HepG2 (cell line): ENCODE measurements at regions not wholly inside any gene's neighbourhood (a gene's known extent, or its start where the extent isn't known, plus 50 kb on each side); places are given as distances from the start of the nearest gene placed in this dataset.

Experiments used
- ARID2 ChIP-seq: sonication (generic); formaldehyde crosslinking; IDR thresholded peaks from 2 replicates; pipeline ENCODE4 v1.8.1; 2022; ENCODE audit warnings: mild to moderate bottlenecking, missing genetic modification reagents, borderline replicate concordance
- ARNT ChIP-seq: fragments of 450-650 bp; IDR thresholded peaks from 2 replicates; pipeline ENCODE4 v1.6.1; 2017
- ATF7 ChIP-seq, 2 experiments: fragments of 450-650 bp in 1 of 2; sonication (generic) in 1 of 2; formaldehyde crosslinking in 1 of 2; IDR thresholded peaks; 2 replicates each; pipeline versions ENCODE4 v1.4.0 to v1.6.1; 2016 to 2020; ENCODE audit warnings: antibody characterized with exemption in 1 of 2, mild to moderate bottlenecking in 1 of 2, missing genetic modification reagents in 1 of 2
- CHD4 ChIP-seq: fragments of 200-600 bp; sonication (generic); IDR thresholded peaks from 2 replicates; pipeline ENCODE4 v1.7.0; 2017; ENCODE audit warnings: mild to moderate bottlenecking, low read length, borderline replicate concordance
- FOXA1 ChIP-seq, 2 experiments: fragments of 450-650 bp in 1 of 2; sonication (generic) in 1 of 2; formaldehyde crosslinking in 1 of 2; IDR thresholded peaks; 2 replicates each; pipeline versions ENCODE4 v1.4.0 to v1.6.1; 2016 to 2020; ENCODE audit warnings: missing genetic modification reagents in 1 of 2
- MED8 ChIP-seq: sonication (generic); formaldehyde crosslinking; IDR thresholded peaks from 2 replicates; pipeline ENCODE4 v1.8.1; 2023; ENCODE audit warnings: mild to moderate bottlenecking, missing genetic modification reagents; ENCODE audit not compliant: insufficient replicate concordance
- MTA3 ChIP-seq: sonication (generic); formaldehyde crosslinking; IDR thresholded peaks from 2 replicates; pipeline ENCODE4 v1.4.0; 2020; ENCODE audit warnings: missing genetic modification reagents
- NFKBIZ ChIP-seq: IDR thresholded peaks from 2 replicates; pipeline ENCODE4 v1.6.1; 2018; ENCODE audit warnings: missing genetic modification reagents, missing compliant biosample characterization
- RERE ChIP-seq: IDR thresholded peaks from 2 replicates; pipeline ENCODE4 v1.6.1; 2016; ENCODE audit warnings: low read depth, missing genetic modification reagents, missing compliant biosample characterization
- SUZ12 ChIP-seq: fragments of 150-350 bp; IDR thresholded peaks from 2 replicates; pipeline ENCODE4 v1.6.1; 2014; ENCODE audit warnings: low read depth, low read length
- TCF7 ChIP-seq: sonication (generic); IDR thresholded peaks from 2 replicates; pipeline ENCODE4 v1.6.1; 2016; ENCODE audit warnings: antibody characterized with exemption, low read depth
- TP53 ChIP-seq: sonication (generic); formaldehyde crosslinking; conservative IDR thresholded peaks from 2 replicates; pipeline ENCODE4 v1.4.0; 2020; ENCODE audit warnings: missing genetic modification reagents
- ZNF121 ChIP-seq: sonication (generic); formaldehyde crosslinking; IDR thresholded peaks from 2 replicates; pipeline ENCODE4 v1.5.0; 2020; ENCODE audit warnings: mild to moderate bottlenecking, missing genetic modification reagents
- ZNF160 ChIP-seq: sonication (generic); formaldehyde crosslinking; IDR thresholded peaks from 2 replicates; pipeline ENCODE4 v1.8.0; 2022; ENCODE audit warnings: mild to moderate bottlenecking, inconsistent platforms, missing genetic modification reagents
- ZNF557 ChIP-seq: sonication (generic); formaldehyde crosslinking; IDR thresholded peaks from 2 replicates; pipeline ENCODE4 v1.4.0; 2020; ENCODE audit warnings: missing genetic modification reagents
- ZNF567 ChIP-seq: sonication (generic); formaldehyde crosslinking; IDR thresholded peaks from 2 replicates; pipeline ENCODE4 v1.8.1; 2023; ENCODE audit warnings: mild to moderate bottlenecking, missing genetic modification reagents, borderline replicate concordance
- ZNF724P ChIP-seq: sonication (generic); formaldehyde crosslinking; IDR thresholded peaks from 2 replicates; pipeline ENCODE4 v1.8.0; 2022; ENCODE audit warnings: missing genetic modification reagents, borderline replicate concordance
- ZNF775 ChIP-seq: sonication (generic); formaldehyde crosslinking; IDR thresholded peaks from 2 replicates; pipeline ENCODE4 v1.4.0; 2020; ENCODE audit warnings: missing genetic modification reagents, mild to moderate bottlenecking, moderate library complexity, borderline replicate concordance
- ZNF816 ChIP-seq: sonication (generic); formaldehyde crosslinking; IDR thresholded peaks from 2 replicates; pipeline ENCODE4 v1.8.0; 2022; ENCODE audit warnings: missing genetic modification reagents, mild to moderate bottlenecking, borderline replicate concordance
- TF ChIP-seq, protein P1 (sequence below): sonication (generic); formaldehyde crosslinking; IDR thresholded peaks from 2 replicates; pipeline ENCODE4 v1.5.0; 2020; ENCODE audit warnings: missing genetic modification reagents
- TF ChIP-seq, protein P2 (sequence below): sonication (generic); formaldehyde crosslinking; IDR thresholded peaks from 2 replicates; pipeline ENCODE4 v1.5.0; 2020; ENCODE audit warnings: mild to moderate bottlenecking, missing genetic modification reagents, borderline replicate concordance

DNA sequence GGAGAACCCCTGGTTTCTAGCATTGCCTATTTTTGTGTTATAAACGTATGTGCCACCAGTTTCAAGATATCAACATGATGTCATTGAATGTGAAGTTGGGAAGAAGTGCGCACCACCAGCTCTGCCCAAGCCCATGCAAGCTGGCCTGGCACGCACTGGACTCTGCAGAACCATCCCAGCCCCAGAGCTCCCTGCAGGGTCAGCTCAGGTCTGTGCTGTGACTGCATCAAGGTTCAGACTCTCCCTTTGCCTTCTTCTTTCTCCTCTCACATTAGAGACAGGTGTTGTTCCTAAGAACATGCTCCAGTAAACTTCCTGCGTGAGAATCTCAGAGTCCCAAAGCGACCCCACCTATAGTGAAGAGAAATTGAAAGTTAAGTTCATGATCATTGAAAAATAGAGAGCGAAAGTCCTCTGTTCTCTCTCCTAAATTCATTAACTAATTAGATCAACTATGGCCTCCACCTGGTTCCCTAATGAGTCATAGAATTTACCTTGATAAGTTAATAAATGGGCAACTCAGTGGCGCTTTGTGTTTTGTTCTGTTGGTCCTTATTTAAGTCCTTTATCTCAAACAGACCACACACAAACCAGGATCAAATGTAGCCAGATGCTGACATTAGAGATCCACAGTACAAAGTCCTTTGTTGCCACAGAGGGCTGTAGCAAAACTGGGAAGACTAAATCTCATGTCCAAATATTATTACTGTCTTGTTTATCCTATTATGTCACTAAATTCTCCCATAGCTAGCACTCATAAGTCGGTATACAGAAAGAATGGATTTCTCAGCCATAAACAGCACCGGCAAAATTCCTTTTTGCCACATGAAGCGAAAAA lies 432.3 kb downstream of the STK39 start (continued):
- peak; percentile 83; the same call in 1 of the 2 replicates for TF ChIP-seq RERE
- no peak for TF ChIP-seq ZNF724P
- no peak for TF ChIP-seq MTA3 (CRISPR knock-in tag)
- peak; percentile 98 for TF ChIP-seq ZNF775 (CRISPR knock-in tag)
- TF ChIP-seq, protein P1, sequence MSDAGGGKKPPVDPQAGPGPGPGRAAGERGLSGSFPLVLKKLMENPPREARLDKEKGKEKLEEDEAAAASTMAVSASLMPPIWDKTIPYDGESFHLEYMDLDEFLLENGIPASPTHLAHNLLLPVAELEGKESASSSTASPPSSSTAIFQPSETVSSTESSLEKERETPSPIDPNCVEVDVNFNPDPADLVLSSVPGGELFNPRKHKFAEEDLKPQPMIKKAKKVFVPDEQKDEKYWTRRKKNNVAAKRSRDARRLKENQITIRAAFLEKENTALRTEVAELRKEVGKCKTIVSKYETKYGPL (CRISPR knock-in tag), result 0 out of 2 replicates have a peak, but pooled peaks have one; percentile 43
- TF ChIP-seq TCF7, result peak; percentile 95
- TF ChIP-seq ZNF160, result 0 out of 2 replicates have a peak, but pooled peaks have one; percentile 48
- peak; percentile 96; the same call in 1 of the 2 replicates for TF ChIP-seq CHD4
- no peak; the same call in 1 of the 2 replicates for TF ChIP-seq ZNF567 (CRISPR knock-in tag)
- no peak for TF ChIP-seq ARNT
- TF ChIP-seq NFKBIZ (CRISPR knock-in tag), result peak; percentile 93
- peak; percentile 92 for TF ChIP-seq MED8 (CRISPR knock-in tag)
- peak; percentile 81; the same call in 1 of the 2 replicates for TF ChIP-seq ZNF816 (CRISPR knock-in tag)
- TF ChIP-seq ARID2 (CRISPR knock-in tag), result peak; percentile 87
- TF ChIP-seq TP53 (CRISPR knock-in tag), result peak; percentile 78
- no peak for TF ChIP-seq SUZ12
- TF ChIP-seq FOXA1 (IDR thresholded peaks at IDR 0.05), result peak; percentile 73
- TF ChIP-seq FOXA1 (CRISPR knock-in tag; IDR thresholded peaks at IDR 0.05), result peak; percentile 92
- 0 out of 2 replicates have a peak, but pooled peaks have one; percentile 10 for TF ChIP-seq ZNF121 (CRISPR knock-in tag)
- TF ChIP-seq, protein P2, sequence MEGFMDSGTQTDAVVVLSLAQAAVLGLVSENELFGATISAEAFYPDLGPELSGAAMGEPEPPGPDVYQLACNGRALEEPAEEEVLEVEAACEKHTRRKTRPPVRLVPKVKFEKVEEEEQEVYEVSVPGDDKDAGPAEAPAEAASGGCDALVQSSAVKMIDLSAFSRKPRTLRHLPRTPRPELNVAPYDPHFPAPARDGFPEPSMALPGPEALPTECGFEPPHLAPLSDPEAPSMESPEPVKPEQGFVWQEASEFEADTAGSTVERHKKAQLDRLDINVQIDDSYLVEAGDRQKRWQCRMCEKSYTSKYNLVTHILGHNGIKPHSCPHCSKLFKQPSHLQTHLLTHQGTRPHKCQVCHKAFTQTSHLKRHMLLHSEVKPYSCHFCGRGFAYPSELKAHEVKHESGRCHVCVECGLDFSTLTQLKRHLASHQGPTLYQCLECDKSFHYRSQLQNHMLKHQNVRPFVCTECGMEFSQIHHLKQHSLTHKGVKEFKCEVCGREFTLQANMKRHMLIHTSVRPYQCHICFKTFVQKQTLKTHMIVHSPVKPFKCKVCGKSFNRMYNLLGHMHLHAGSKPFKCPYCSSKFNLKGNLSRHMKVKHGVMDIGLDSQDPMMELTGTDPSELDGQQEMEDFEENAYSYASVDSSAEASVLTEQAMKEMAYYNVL (CRISPR knock-in tag), result peak; percentile 95
- TF ChIP-seq ZNF557 (CRISPR knock-in tag), result no peak
- peak; percentile 83 for TF ChIP-seq ATF7 (IDR thresholded peaks at IDR 0.05)
- TF ChIP-seq ATF7 (CRISPR knock-in tag; IDR thresholded peaks at IDR 0.05), result peak; percentile 83; the same call in 1 of the 2 replicates
